ENCODE measurements at regions not wholly inside any gene's neighbourhood (a gene's known extent, or its start where the extent isn't known, plus 50 kb on each side); places are given as distances from the start of the nearest gene placed in this dataset.
"Not testable (repeated sequence)": the region's sequence is repeated elsewhere in the genome, so short reads cannot be mapped to it uniquely, and the experiment has no call there.

DNA sequence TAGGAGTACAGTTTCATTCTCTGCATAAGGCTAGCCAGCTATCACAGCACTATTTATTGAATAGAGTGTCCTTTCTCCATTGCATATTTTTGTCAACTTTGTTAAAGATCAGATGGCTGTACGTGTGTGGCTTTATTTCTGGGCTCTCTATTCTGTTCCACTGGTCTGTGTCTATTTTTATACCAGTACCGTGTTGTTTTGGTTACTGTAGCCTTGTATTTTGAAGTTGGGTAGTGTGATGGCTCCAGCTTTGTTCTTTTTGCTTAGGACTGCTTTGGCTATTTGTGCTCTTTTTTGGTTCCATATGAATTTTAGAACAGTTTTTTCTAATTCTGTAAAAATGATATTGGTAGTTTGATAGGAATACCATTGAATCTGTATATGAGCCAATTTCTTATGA lies 182.1 kb upstream of the DIAPH2 start:
- no peaks in the 10 kb centered on the region for H3K9me1 ChIP-seq (ENCODE audit: control insufficient read depth, extremely low read depth, insufficient read depth, low read length)
- no peak overlapping the region for H3K9ac ChIP-seq (ENCODE audit: control insufficient read depth, extremely low read depth, insufficient read depth, low read length)
- TF ChIP-seq EZH2 (IDR thresholded peaks at IDR 0.05; ENCODE audit: low read length) = no peak
- TF ChIP-seq, protein P1, sequence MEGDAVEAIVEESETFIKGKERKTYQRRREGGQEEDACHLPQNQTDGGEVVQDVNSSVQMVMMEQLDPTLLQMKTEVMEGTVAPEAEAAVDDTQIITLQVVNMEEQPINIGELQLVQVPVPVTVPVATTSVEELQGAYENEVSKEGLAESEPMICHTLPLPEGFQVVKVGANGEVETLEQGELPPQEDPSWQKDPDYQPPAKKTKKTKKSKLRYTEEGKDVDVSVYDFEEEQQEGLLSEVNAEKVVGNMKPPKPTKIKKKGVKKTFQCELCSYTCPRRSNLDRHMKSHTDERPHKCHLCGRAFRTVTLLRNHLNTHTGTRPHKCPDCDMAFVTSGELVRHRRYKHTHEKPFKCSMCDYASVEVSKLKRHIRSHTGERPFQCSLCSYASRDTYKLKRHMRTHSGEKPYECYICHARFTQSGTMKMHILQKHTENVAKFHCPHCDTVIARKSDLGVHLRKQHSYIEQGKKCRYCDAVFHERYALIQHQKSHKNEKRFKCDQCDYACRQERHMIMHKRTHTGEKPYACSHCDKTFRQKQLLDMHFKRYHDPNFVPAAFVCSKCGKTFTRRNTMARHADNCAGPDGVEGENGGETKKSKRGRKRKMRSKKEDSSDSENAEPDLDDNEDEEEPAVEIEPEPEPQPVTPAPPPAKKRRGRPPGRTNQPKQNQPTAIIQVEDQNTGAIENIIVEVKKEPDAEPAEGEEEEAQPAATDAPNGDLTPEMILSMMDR (optimal IDR thresholded peaks at IDR 0.05 in 1 of 3, IDR thresholded peaks at IDR 0.05 in 1 of 3, conservative IDR thresholded peaks at IDR 0.05 in 1 of 3; ENCODE audit: extremely low read depth in 1 of 3, insufficient read depth in 2 of 3, low read length in 3 of 3) = no peak
- no peak for DNase-seq (ENCODE audit: low read depth, low spot score)
- H3K4me2 ChIP-seq (ENCODE audit: control insufficient read depth, extremely low read depth, insufficient read depth, low read depth, low read length) = no peak overlapping the region
- no peak for FAIRE-seq
- H3K36me3 ChIP-seq (ENCODE audit: control insufficient read depth in 2 of 2, extremely low read depth in 1 of 2, insufficient read depth in 2 of 2, low read length in 2 of 2) = no peaks in the 10 kb centered on the region
- dilution Hi-C loops (cut with MboI; ENCODE audit: extremely low pct_ligation_motif_present, low sequenced_read_pairs) = no loop called here
- H3K27me3 ChIP-seq (ENCODE audit: control insufficient read depth, extremely low read depth, insufficient read depth, low read length) = no peaks in the 10 kb centered on the region
- H3K9me3 ChIP-seq (ENCODE audit: control insufficient read depth, low read depth, low read length) = no peaks in the 10 kb centered on the region
- H4K20me1 ChIP-seq (ENCODE audit: control insufficient read depth, extremely low read depth, insufficient read depth, low read length) = no peaks in the 10 kb centered on the region
- H3K27ac ChIP-seq (ENCODE audit: control insufficient read depth, insufficient read depth, low read length) = no peak overlapping the region
- no peak overlapping the region for H2AFZ ChIP-seq (ENCODE audit: control insufficient read depth, low read length)
- H3K4me3 ChIP-seq (ENCODE audit: control insufficient read depth in 2 of 3, extremely low read depth in 1 of 3, insufficient read depth in 2 of 3, low read depth in 1 of 3, low read length in 3 of 3) = no peak overlapping the region
- no peaks in the 10 kb centered on the region for H3K79me2 ChIP-seq (ENCODE audit: control insufficient read depth, insufficient read depth, low read length)
- H3K4me1 ChIP-seq (ENCODE audit: control insufficient read depth, extremely low read depth, insufficient read depth, low read length) = no peaks in the 10 kb centered on the region

- H3K27ac ChIP-seq (ENCODE audit: control insufficient read depth, insufficient read depth, low read length); H3K79me2 ChIP-seq (ENCODE audit: control insufficient read depth, insufficient read depth, low read length); dilution Hi-C loops (cut with MboI; ENCODE audit: extremely low pct_ligation_motif_present, low sequenced_read_pairs); H3K4me2 ChIP-seq (ENCODE audit: control insufficient read depth, extremely low read depth, insufficient read depth, low read depth, low read length); H4K20me1 ChIP-seq (ENCODE audit: control insufficient read depth, extremely low read depth, insufficient read depth, low read length); H3K9me3 ChIP-seq (ENCODE audit: control insufficient read depth, low read depth, low read length); H3K36me3 ChIP-seq (ENCODE audit: control insufficient read depth in 2 of 2, extremely low read depth in 1 of 2, insufficient read depth in 2 of 2, low read length in 2 of 2); H3K27me3 ChIP-seq (ENCODE audit: control insufficient read depth, extremely low read depth, insufficient read depth, low read length); FAIRE-seq; DNase-seq (ENCODE audit: low read depth, low spot score); H3K4me1 ChIP-seq (ENCODE audit: control insufficient read depth, extremely low read depth, insufficient read depth, low read length); H3K4me3 ChIP-seq (ENCODE audit: control insufficient read depth in 2 of 3, extremely low read depth in 1 of 3, insufficient read depth in 2 of 3, low read depth in 1 of 3, low read length in 3 of 3); H2AFZ ChIP-seq (ENCODE audit: control insufficient read depth, low read length); H3K9me1 ChIP-seq (ENCODE audit: control insufficient read depth, extremely low read depth, insufficient read depth, low read length); H3K9ac ChIP-seq (ENCODE audit: control insufficient read depth, extremely low read depth, insufficient read depth, low read length): not testable (repeated sequence)
Observed at GRCh38 chrX:96529386-96529785, 155.3 kb upstream of the DIAPH2 start.

DNA sequence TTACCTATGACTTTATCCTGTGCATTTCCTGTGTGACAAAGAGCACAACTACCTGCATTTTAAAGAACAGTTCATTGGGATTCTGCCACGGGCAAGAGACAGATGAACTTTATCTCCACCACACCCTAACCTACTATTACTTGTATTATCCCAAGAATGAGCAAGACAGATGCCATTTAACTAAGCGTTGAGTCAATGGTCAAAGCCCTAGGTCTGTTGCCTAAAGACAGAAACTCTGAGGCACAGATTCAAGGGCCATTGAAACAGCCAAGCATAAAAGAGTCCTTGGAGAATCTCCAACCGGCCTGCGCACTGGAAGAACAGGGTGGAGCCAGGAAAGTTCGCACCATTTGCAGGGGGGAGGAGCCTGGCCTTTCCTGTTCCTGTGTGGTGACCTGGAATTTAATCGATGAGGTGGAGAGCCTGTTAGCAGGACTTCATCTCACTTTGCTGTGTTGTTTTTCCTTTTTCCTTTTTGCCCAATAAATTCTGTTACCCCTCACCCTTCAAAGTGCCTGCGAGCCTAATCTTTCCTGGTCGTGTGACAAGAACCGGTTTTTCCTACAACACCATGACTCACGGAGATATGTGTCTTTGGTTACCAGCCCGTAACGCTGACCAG lies 146.4 kb upstream of the DIAPH2 start:
- Histone ChIP-seq H3K27me3 (ENCODE audit: control insufficient read depth, extremely low read depth, insufficient read depth, low read length) (no peaks in the 10 kb centered on the region), H3K36me3 (ENCODE audit: control insufficient read depth in 2 of 2, extremely low read depth in 1 of 2, insufficient read depth in 2 of 2, low read length in 2 of 2) (no peaks in the 10 kb centered on the region), H3K9me3 (ENCODE audit: control insufficient read depth, low read depth, low read length) (no peaks in the 10 kb centered on the region), H3K9ac (ENCODE audit: control insufficient read depth, extremely low read depth, insufficient read depth, low read length) (no peak overlapping the region), H3K9me1 (ENCODE audit: control insufficient read depth, extremely low read depth, insufficient read depth, low read length) (no peaks in the 10 kb centered on the region), H3K4me1 (ENCODE audit: control insufficient read depth, extremely low read depth, insufficient read depth, low read length) (no peaks in the 10 kb centered on the region), H4K20me1 (ENCODE audit: control insufficient read depth, extremely low read depth, insufficient read depth, low read length) (no peaks in the 10 kb centered on the region), H3K4me2 (ENCODE audit: control insufficient read depth, extremely low read depth, insufficient read depth, low read depth, low read length) (peak overlapping the region; percentile 30), H2AFZ (ENCODE audit: control insufficient read depth, low read length) (no peak overlapping the region), H3K4me3 (ENCODE audit: control insufficient read depth in 2 of 3, extremely low read depth in 1 of 3, insufficient read depth in 2 of 3, low read depth in 1 of 3, low read length in 3 of 3) (no peak overlapping the region), H3K27ac (ENCODE audit: control insufficient read depth, insufficient read depth, low read length) (no peak overlapping the region), H3K79me2 (ENCODE audit: control insufficient read depth, insufficient read depth, low read length) (no peaks in the 10 kb centered on the region)
- DNase-seq (ENCODE audit: low read depth, low spot score) (no peak), FAIRE-seq (no peak)
- TF ChIP-seq, protein P1 (optimal IDR thresholded peaks at IDR 0.05 in 1 of 3, IDR thresholded peaks at IDR 0.05 in 1 of 3, conservative IDR thresholded peaks at IDR 0.05 in 1 of 3; ENCODE audit: extremely low read depth in 1 of 3, insufficient read depth in 2 of 3, low read length in 3 of 3) = no peak
- no peak for TF ChIP-seq EZH2 (IDR thresholded peaks at IDR 0.05; ENCODE audit: low read length)
- dilution Hi-C loops (cut with MboI; ENCODE audit: extremely low pct_ligation_motif_present, low sequenced_read_pairs) = no loop called here

Measured in keratinocyte (primary cell).